ENCODE measurements at regions not wholly inside any gene's neighbourhood (a gene's known extent, or its start where the extent isn't known, plus 50 kb on each side); places are given as distances from the start of the nearest gene placed in this dataset.

DNA sequence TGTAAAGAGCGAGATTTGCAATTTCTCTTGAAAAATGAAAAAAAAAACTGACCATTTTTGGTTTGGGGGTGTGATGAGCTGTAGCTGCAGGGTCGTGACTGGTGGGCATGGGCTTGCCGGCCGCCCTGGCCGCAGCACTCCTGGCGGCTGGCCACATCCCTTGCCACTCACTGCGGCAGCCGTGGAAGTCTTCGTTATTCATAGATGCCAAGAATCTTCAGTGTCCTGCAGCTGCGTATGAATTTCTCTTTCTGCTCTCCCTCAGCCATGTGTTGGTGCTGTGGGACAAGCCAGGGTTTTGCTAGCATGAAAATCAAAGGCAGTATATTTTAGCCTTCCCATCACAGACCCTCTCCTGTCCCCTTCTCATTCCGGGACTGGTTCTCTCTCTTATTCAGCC, 151.7 kb upstream of the TSHZ3 start:
- DNase-seq (ENCODE audit: low read depth in 1 of 2, low spot score in 1 of 2): no peak

DNA sequence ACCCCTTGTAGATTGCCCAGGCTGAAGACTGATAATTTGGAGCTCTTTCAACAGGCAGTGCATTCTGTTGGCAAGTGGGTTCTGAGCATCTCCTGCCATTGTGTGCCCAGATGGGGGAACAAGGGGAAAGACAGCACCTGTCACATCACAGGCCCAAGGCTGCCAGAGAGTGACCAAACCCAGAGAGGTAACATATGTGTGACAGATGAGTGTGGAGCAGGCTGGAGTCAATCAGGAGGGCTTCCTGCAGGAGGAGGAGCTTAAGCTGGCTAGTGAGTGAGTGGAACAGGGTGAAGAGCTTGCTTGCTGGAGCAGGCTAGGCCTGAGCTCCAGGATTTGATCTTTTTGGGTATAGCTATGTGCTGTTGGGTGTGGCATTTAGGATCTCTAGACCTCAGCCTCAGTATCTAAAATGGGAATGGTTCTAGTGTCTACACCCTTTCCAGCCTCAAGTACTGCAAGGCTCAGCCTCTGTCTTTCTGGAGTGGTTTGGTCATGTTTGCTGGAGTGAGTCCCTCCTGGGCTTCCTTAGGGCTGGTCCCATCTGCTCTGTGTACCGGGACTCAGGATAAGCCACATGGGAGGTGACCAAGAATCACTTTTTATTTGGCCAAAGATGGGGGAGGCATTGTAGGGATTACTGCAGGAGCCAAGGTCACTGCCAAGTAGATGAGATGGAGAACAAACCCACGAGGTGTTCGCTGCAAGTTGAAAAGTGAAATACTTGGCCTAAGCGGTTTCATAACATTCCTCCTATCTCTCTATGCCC, 152.4 kb upstream of the TSHZ3 start:
- no peak for DNase-seq (ENCODE audit: low read depth in 1 of 2, low spot score in 1 of 2)

DNA sequence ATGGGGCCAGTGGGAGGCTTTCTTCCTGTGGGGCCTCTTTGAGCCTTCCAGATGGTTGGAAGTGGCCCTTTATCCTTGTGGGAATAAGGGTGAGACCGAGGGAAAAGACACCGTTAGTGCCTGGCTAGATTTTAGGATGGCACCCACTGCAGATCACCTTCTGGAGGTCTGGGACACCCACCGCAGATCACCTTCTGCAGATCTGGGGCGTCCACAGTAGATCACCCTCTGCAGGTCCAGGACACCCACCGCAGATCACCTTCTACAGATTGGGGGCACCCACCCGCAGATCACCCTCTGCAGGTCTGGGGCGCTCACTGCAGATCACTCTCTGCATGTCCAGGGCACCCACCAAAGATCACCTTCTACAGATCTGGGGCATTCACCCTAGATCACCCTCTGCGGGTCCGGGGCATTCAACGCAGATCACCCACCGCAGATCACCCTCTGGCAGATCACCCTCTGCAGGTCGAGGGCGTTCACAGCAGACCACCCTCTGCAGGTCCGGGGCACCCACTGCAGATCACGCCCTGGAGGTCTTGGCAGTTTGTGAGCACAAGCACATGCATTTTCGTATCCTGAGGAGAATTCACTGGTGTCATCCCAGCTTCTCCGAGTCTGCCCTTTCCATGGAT, 153.4 kb upstream of the TSHZ3 start:
- DNase-seq (ENCODE audit: low read depth in 1 of 2, low spot score in 1 of 2): no peak

DNA sequence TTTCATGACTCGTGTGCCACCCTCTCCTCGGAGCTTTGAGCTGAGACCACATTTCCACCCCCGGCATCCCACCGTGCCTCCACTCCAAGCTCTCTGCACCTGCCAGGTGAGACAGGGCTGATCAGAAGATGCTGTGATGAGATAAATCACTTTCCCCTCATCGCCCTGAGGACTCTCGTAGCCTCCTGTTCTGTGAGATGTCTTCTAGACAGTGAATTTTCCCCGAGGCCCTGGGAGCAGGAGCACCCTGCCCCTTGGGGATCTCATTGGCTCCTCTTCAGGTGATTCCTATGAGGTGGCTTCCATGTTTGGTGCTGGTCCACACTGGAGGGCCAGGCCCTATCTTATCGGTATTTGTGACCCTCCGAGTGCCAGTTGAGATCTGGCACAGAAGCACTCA, 154.0 kb upstream of the TSHZ3 start:
- no peak for DNase-seq (ENCODE audit: low read depth in 1 of 2, low spot score in 1 of 2)

- DNase-seq (ENCODE audit: low read depth in 1 of 2, low spot score in 1 of 2): no peak
These were observed 155.0 kb upstream of the TSHZ3 start for GRCh38 chr19:31504221-31504620.

DNA sequence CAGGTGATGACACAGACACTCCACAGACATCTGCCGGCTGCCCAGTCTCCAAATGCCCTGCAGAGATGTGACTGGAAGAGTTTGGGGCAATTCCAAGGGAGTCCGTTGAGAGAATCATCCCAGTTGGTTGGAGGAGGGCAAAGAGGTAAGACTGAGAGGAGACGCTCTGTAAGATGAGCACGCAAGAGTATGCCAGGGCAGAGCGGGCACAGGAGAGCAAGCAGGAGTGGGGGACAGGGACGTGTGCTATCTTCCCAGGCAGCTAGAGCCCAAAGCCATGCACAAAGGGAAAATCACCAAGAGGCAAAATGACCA, 156.3 kb upstream of the TSHZ3 start:
- DNase-seq (ENCODE audit: low read depth in 1 of 2, low spot score in 1 of 2): no peak

DNA sequence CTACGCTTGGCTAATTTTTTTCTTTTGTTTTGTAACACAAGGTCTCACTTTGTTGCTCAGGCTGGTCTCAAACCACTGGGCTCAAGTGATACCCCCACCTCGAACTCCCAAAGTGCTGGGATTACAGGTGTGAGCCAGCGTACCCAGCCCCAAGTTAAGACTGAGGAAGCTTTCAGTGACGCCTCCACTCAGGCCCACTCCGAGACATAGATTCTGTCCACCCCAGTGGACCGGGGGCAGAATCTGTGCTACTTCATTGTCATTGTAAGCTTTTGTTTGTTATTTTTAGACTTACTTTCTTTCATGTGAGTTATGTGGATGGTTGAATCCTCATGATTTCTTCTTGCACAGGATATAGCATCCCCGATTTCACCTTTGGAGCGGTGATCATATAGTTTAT, 156.9 kb upstream of the TSHZ3 start:
- DNase-seq (ENCODE audit: low read depth in 1 of 2, low spot score in 1 of 2): no peak

- no peak for DNase-seq (ENCODE audit: low read depth in 1 of 2, low spot score in 1 of 2)
These were observed 161.4 kb upstream of the TSHZ3 start for GRCh38 chr19:31510635-31511034.

DNA sequence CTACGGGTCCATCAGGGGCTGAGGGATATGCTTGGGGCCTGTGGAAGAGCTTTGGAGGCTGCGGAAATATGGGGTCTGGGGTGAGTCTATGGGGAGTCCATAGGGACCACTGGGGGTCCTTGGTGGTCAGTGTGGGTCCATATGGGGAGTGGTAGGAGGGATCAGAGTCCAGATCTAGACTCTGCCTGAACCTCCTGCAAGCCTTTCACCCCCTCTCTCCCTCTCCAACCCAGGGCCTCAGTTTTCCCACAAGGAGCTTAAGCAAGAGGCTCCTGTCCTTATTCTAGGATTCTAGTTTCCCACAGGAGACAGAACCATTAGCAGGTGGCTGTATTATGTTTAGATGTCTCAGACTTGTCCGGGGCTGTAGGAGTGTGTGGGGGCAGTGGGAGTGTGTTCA, 161.9 kb upstream of the TSHZ3 start:
- DNase-seq (ENCODE audit: low read depth in 1 of 2, low spot score in 1 of 2): no peak

GRCh38 chr19:31511696-31512095, 162.5 kb upstream of the TSHZ3 start:
- DNase-seq (ENCODE audit: low read depth in 1 of 2, low spot score in 1 of 2): no peak

GRCh38 chr19:31512181-31512970, 163.1 kb upstream of the TSHZ3 start:
- no peak for DNase-seq (ENCODE audit: low read depth in 1 of 2, low spot score in 1 of 2)

GRCh38 chr19:31513841-31514240, 164.6 kb upstream of the TSHZ3 start:
- DNase-seq (ENCODE audit: low read depth in 1 of 2, low spot score in 1 of 2): no peak

GRCh38 chr19:31515931-31516330, 166.7 kb upstream of the TSHZ3 start:
- DNase-seq (ENCODE audit: low read depth in 1 of 2, low spot score in 1 of 2): no peak

DNA sequence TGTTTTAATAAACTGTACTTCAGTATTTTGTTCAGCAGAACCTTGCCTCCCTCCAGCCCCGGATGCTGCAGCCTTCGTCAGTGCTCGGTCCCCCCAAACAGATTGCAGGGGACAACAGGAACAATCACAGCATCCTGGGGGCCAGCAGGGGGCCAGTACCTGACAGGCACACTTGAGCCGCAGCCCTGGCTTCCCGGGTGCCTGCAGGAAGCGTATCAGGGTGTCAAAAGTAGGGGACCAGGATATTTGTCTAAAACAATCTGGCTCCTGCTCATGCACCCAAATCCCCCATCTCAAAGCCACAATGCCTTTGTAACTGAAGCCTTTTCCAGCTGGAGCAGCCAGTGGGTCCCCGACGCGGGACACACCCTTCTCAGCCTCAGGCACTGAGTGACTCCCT, 167.5 kb upstream of the TSHZ3 start:
- no peak for DNase-seq (ENCODE audit: low read depth in 1 of 2, low spot score in 1 of 2)

- DNase-seq (ENCODE audit: low read depth in 1 of 2, low spot score in 1 of 2): no peak
These were observed 168.3 kb upstream of the TSHZ3 start for GRCh38 chr19:31517224-31518180.

DNA sequence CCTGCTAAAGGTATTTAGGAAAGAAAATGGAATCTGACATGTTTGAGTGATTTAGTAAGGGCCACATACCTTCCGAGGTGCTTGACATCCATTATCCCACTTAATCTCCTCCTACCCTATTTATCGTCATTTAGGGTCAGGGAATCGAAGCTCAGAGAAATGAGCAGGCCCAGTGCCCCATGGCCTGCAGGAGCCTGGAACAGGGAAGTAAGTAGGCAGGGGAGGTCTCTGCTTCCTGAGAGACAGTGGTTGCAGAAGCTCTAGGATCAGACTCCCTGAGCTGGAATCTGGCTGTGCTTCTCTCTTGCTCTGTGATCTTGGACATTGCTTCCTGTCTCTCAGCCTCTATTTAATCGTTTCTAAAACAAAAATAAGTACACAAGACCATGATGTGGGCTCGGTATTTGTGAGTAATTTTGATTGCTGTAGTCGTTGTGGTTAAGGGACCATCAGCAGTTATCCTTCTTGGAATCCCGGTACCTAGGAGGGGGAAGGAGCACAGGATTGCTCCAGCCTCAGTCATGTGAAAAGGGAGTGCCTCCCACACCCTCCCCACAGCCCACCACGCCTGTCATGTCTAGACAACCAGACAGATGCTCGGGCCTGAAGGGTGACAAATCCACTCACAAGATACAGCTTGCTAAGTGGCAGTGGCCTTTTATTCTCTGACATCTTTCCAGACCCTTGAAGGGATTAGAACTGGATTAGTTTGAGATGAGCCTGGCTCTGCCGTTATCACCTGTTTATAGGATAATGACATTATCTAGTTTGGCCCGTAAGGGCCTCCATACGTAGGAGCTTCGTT, 169.2 kb upstream of the TSHZ3 start:
- no peak for DNase-seq (ENCODE audit: low read depth in 1 of 2, low spot score in 1 of 2)

DNA sequence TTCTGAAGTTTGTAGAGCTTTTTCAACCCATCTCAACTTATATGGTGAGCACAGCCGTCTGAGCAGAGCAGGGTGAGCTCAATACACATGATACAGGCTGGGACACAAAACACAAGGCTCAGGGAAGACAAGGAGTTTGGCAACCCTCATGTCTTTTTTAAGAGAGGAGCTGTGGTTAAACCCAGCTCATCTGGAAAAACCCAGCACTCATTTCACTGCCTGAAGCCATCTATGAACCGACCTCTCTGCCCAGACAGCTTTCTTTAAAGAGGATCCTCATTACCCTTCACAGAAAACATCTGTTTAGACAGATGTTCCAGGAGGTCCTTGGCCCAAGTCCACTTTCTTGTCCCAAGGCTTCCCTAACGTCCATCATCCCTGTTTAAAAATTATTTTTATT, 170.0 kb upstream of the TSHZ3 start:
- no peak for DNase-seq (ENCODE audit: low read depth in 1 of 2, low spot score in 1 of 2)

- DNase-seq (ENCODE audit: low read depth in 1 of 2, low spot score in 1 of 2): no peak
These were observed 170.7 kb upstream of the TSHZ3 start for GRCh38 chr19:31519908-31520307.

DNA sequence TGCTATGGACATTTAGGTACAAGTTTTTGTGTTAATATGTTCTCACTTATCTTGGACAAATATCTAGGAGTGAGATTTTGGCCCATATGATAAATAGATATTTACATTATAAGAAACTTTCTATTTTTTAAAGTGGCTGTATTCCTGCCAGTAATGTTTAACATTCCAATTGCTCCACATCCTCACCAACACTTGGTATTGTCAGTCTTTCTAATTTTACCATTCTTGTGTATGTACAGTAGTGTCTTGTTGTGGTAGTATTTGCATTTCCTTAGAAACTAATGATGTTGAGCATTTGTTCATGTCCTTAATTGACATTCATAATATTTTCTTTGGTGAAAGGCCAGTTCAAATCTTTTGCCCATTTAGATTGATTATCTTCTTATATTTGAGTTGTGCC, 171.4 kb upstream of the TSHZ3 start:
- no peak for DNase-seq (ENCODE audit: low read depth in 1 of 2, low spot score in 1 of 2)

- no peak for DNase-seq (ENCODE audit: low read depth in 1 of 2, low spot score in 1 of 2)
These were observed 176.4 kb upstream of the TSHZ3 start for GRCh38 chr19:31525610-31526147.

Data from stimulated activated CD4-positive, alpha-beta T cell treated with anti-CD3 and anti-CD28 coated beads, Interleukin-15, amount 100 ng/mL, for 1 hour (primary cell).